Left ventricle myocardium inferior (tissue), 1 donor: ENCODE measurements at regions not wholly inside any gene's neighbourhood (a gene's known extent, or its start where the extent isn't known, plus 50 kb on each side); places are given as distances from the start of the nearest gene placed in this dataset.

Experiments
- DNase-seq: peaks from one replicate; pipeline ENCODE4 v3.0.0-alpha.2; 2020
- H3K27ac ChIP-seq: fragments of 200-600 bp; replicated peaks from 2 replicates; pipeline ENCODE4 v1.8.0; 2021
- H3K27me3 ChIP-seq: fragments of 200-600 bp; 2 replicates; pipeline ENCODE4 v1.8.0; 2021; ENCODE audit warnings: low read depth
- H3K36me3 ChIP-seq: fragments of 200-600 bp; 2 replicates; pipeline ENCODE4 v1.8.0; 2021
- H3K4me1 ChIP-seq: fragments of 200-600 bp; 2 replicates; pipeline ENCODE4 v1.8.0; 2021
- H3K4me3 ChIP-seq: fragments of 200-600 bp; 2 replicates; pipeline ENCODE4 v1.8.0; 2021; ENCODE audit warnings: mild to moderate bottlenecking, moderate library complexity
- H3K9me3 ChIP-seq: fragments of 200-600 bp; replicated peaks from 2 replicates; pipeline ENCODE4 v1.8.0; 2021
- CTCF ChIP-seq: fragments of 200-600 bp; IDR thresholded peaks from 2 replicates; pipeline ENCODE4 v1.8.0; 2021; ENCODE audit warnings: antibody characterized with exemption, mild to moderate bottlenecking, borderline replicate concordance
- intact Hi-C: fragments of 100-400 bp; cut with micrococcal nuclease; formaldehyde crosslinking; loops from one replicate; pipeline ENCODE4 v1.11.0; 2022
- donor health status: DM: no; HTN: yes; CAD: no; lungs with severe emphysema.

GRCh38 chr2:72051204-72051603, 96.5 kb downstream of the CYP26B1 start:
- no peak for DNase-seq
- Histone ChIP-seq H3K27ac (no peak overlapping the region), H3K36me3 (no peaks in the 10 kb centered on the region), H3K4me1 (no peaks in the 10 kb centered on the region), H3K27me3 (no peaks in the 10 kb centered on the region), H3K4me3 (no peak overlapping the region), H3K9me3 (peaks cover 20% of the 10 kb centered on the region)
- no peak for TF ChIP-seq CTCF
- intact Hi-C loops, result no loop called here

GRCh38 chr2:72050734-72051133, 96.9 kb downstream of the CYP26B1 start:
- no peak for TF ChIP-seq CTCF
- no peak for DNase-seq
- H3K9me3 ChIP-seq, result peaks cover 20% of the 10 kb centered on the region
- H3K36me3 ChIP-seq, result no peaks in the 10 kb centered on the region
- H3K4me1 ChIP-seq, result no peaks in the 10 kb centered on the region
- intact Hi-C loops, result no loop called here
- no peaks in the 10 kb centered on the region for H3K27me3 ChIP-seq
- no peak overlapping the region for H3K27ac ChIP-seq
- H3K4me3 ChIP-seq, result no peak overlapping the region

- no peak overlapping the region for H3K4me3 ChIP-seq
- intact Hi-C loops, result no loop called here
- no peak for TF ChIP-seq CTCF
- H3K27me3 ChIP-seq, result peaks cover 6% of the 10 kb centered on the region
- no peaks in the 10 kb centered on the region for H3K4me1 ChIP-seq
- peaks cover 29% of the 10 kb centered on the region for H3K9me3 ChIP-seq
- H3K27ac ChIP-seq, result no peak overlapping the region
- DNase-seq, result no peak
- H3K36me3 ChIP-seq, result no peaks in the 10 kb centered on the region
Observed at GRCh38 chr2:72048881-72049477, 98.7 kb downstream of the CYP26B1 start.

- Histone ChIP-seq H3K9me3 (peaks cover 29% of the 10 kb centered on the region), H3K36me3 (no peaks in the 10 kb centered on the region), H3K27ac (no peak overlapping the region), H3K27me3 (peaks cover 14% of the 10 kb centered on the region), H3K4me3 (no peak overlapping the region), H3K4me1 (no peaks in the 10 kb centered on the region)
- TF ChIP-seq CTCF, result no peak
- no peak for DNase-seq
- intact Hi-C loops, result no loop called here
Observed at GRCh38 chr2:72043985-72044384, 103.7 kb downstream of the CYP26B1 start.

- no peaks in the 10 kb centered on the region for H3K4me1 ChIP-seq
- H3K27me3 ChIP-seq, result peaks cover 31% of the 10 kb centered on the region
- no peak for DNase-seq
- H3K4me3 ChIP-seq, result no peak overlapping the region
- no peak overlapping the region for H3K27ac ChIP-seq
- TF ChIP-seq CTCF, result no peak
- peaks cover 21% of the 10 kb centered on the region for H3K9me3 ChIP-seq
- intact Hi-C loops, result no loop called here
- no peaks in the 10 kb centered on the region for H3K36me3 ChIP-seq
Observed at GRCh38 chr2:72041638-72042111, 106.0 kb downstream of the CYP26B1 start.
